NAMALWA (cell line): ENCODE measurements at regions not wholly inside any gene's neighbourhood (a gene's known extent, or its start where the extent isn't known, plus 50 kb on each side); places are given as distances from the start of the nearest gene placed in this dataset.

Experiments
- DNase-seq: peaks from one replicate; pipeline ENCODE4 v3.0.0-alpha.2; 2015; ENCODE audit warnings: low spot score

DNA sequence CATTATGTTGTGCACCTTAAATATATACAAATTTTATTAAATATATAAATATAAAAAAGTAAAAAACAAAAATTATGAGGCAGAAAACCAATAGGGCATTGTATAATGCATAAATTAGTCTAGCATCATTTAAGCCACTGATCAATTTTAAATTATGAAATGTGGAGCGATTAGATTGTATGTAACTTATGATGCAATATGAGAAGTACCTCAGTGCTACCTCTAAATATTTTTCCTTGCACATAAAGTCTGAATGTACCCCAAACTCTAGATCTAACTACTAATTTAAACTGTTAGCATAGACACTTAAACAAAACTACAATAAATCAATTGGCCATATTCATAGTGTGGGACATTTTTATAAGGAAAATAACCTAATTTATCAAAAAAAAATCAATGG lies 1178.5 kb upstream of the MIR17HG start:
- DNase-seq: no peak

DNA sequence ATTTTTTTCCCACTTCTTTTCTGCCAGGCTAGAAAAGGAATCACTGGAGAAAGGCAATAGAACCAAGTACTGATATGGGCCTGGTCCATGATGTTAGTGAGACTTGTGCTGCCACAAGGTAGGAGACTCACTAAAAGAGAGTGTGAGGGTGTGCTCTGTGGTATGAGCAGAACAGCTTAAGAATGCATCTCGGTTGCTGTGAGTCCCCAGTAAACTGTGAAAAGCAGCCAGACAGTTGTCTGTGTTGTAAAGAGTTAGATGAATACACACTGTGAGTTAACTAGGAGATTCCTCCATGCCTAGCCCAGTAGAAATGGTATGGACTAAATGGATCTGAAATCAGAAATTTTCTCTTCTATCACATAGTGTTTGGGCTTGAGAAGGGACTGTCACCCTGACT lies 1177.3 kb upstream of the MIR17HG start:
- DNase-seq: no peak

DNA sequence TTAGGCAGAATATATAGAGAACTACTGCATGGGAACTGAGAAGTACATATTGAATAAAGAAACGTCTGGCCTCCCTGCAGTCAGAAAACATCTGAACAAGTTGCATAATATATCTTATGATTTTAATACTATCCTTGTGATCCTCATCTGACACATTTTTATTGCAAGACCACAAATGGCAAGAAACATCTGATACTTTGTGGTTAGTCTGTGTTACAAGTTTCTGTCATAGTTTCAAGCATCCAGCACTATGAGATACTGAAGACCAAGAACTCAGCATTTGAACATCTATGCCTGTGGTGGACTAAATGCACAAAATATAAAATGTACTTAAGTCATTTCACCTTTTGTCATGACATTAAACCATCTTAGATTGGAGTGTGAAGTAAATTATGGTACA lies 1175.8 kb upstream of the MIR17HG start:
- no peak for DNase-seq

DNA sequence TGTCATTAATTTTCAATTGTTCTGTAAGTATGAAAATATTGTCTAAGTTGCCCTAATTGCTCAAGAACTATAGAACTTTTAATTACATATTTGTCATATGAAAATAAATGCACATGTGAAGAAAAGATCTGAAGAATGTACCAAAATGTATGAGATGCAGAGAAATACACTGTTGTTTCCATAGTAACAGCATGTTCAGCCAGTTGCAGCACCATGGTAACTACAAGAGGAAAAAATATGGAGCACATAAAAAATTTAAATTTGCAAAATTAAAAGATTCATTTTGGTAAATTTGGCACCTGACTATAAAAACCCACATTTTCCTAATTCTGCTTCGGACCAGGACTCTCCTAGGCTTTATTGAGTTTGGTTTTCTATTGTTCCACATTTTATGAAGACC lies 1170.0 kb upstream of the MIR17HG start:
- DNase-seq: no peak

DNA sequence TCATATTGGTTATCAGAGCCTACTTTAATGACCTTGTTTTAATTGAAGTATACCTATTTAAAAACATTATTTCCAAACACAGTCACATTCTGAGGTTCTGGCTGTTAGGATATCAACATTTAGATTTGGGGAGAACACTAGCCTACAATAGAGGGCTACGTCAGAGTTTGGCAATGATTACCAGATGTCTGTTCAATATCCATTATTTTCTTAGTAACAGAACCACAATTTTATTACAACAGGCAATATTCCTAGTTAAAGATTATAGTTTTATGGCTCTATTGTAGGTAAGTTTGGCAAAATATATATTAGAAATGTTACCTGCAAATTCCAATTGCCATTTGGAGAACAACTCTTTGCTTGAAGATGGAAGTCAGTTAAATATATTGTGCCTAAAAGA lies 1163.1 kb upstream of the MIR17HG start:
- DNase-seq: no peak

DNA sequence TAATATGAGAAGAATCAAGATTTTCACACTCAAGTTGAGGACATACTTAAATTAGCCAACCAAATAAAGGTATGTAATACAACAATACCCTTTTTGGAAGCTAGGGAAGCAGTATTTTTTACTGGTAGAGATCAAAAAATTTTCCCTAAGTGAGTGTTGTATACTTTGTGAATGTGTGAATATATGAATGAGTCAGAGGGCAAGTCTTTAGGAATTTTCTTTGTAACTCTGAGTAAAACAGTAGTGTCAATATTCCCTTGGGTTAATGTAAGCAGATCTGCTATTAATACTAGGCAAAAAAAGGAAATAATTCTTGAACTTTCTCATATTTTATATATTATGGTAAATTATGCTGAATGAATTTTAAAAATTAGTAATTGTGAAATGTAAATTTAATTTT lies 1161.8 kb upstream of the MIR17HG start:
- no peak for DNase-seq

DNA sequence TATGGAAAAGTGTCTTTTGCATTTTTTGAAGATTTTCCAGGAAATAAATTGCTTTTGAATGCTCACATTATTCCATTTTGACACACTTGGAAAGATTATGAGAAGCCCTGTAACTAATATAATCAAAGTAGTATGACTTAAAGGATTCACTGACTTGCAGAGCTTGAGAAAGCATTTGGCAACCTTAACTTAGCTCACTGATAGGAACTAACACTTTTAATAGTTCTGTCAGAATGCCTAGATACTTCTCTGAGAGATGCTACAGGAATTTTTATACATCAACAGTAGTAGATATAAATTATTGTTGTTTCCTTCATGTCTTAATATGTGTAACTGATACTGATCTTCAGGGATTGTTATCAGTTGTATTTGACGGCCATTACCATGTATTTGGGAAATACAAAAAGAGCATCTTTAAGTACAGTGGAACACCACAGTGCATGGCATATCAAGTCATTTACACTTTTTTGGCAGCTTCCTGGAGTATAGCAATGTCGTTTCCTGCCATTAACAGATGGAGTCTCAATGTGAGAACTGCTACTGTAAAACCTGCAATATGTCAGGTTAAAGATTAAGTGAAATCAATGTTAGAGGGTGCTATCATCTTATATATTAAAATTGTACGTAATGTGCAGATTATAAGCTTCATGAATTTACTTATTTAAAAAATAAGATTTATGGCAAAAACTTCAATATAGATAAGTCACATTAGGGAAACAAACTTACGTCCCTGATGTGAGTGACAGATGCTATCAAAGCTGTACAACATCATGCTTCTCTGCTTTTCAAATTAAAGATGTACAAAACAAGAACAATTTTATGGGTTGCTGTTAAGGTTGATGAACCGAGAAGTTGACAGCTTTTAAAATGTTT lies 1159.8 kb upstream of the MIR17HG start:
- no peak for DNase-seq

DNA sequence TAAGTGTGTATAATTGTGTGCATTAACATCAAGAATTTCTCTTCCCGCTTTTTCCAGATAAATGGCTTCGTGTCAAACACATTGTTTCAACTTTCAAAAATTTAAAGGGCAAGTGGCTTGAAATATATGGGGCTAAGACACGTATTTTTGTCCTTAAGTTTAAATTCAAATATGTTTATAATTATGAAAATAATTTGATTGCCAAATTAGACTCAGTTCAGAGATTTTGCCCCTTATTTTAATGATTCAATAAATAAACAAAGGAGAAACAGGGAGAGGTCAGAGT lies 1159.2 kb upstream of the MIR17HG start:
- no peak for DNase-seq

DNA sequence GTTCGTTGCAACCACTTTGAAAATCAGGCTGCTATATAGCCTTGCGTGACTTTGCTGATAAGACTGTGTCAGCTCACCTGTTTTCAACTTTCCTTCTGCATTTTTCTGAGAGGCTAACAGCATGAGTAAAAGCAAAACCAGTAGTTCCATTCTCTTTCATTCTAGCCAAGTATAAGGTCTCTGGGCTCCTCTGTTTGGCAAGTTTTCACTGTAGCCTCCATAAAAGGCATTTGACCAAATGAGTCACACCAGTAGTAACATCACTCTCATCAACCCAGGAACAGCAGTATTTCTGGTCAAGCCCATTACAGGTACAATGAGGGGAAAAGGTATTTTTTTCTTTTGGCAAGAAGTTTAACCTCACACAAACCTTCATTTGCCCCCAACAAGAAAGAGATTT lies 1149.8 kb upstream of the MIR17HG start:
- DNase-seq: no peak

DNA sequence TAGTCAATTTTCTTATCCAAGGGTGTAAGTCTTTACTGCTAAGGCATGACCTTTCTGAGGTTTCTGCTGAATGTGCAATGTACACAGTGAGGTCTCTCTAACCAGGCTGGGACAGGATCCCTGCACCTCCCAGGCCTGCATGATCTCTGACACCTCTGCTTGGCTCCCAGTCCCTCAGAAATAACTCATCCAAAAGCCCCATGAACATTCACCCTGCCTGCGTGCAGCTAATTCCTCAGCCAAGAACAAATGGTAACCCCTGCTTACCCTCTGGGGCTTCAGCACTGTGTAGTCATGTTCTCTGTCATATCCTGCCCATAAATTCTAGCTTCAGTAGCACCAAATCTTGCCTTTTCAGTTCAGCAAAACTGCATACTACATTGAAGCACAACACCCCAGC lies 1146.3 kb upstream of the MIR17HG start:
- DNase-seq: no peak

DNA sequence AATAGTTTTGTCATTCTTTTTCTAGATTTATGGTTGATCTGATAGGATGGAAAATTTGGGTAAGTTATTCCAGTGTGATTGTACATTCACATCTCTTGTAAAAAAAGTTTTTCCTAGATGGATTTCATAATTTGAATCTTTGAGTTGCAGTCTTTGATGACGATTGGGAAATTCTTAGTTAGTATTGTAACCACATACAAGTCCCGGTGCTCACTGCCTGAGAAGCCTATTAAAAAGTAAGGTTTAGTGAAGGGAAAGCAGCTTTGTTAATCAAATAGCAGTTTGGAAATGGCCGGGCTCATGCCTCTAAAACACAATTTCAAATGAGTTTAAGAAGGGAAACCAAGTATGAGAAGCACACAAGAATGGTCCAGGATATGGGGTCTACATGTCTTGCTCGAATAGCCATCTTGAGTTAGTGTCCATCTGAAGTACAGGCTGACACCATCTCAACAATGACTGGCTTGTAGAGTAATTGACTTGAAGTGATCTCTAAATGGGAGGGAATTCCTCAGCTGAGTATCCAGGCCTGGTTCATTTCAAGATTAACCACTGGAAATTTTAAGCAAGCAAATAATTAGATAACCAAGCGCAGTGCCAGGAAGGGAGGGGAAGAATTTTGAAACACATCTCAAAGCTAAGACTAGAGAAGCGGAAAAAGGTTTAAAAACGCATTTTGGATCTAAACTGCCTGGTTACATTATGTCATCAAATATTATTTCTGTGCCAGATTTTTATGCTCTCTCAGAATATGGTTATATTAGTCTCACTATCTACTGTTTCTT lies 1145.6 kb upstream of the MIR17HG start:
- DNase-seq: no peak

DNA sequence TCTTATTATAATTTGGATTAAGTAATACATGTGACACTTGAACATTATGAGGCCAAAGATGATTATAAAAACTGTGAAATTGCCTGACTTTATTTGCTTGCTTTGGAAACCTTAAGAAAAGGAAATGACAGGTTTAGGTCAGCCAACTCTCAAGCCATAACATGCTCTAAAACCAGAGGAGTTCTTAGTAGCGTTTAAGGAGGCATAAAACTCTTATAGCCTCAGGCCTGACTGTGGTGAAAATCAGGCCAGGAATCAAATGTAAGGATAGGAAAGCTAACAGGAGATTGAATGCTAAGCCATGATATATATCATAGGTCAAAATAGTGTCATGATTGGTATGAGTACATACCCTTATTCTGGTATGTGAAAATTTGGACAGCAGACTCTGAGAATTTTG lies 1142.4 kb upstream of the MIR17HG start:
- no peak for DNase-seq

DNA sequence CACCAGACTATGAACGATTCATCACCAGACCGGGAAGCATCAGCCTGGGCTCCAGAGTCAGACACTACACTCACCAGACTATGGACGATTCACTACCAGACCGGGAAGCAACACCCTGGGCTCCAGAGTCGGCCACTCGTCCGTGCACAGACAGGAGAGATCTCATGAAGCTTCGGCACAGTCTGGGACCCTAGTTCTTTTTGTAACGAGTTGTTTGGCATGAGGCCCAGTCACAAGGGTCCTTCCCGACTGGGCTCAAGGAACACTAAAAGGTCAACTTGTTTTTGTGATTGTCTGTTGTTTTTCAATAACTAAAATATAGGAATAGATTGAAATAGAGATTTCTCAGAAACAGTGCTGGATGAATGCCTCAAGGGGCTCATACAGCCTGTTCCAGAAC lies 1141.6 kb upstream of the MIR17HG start:
- no peak for DNase-seq

DNA sequence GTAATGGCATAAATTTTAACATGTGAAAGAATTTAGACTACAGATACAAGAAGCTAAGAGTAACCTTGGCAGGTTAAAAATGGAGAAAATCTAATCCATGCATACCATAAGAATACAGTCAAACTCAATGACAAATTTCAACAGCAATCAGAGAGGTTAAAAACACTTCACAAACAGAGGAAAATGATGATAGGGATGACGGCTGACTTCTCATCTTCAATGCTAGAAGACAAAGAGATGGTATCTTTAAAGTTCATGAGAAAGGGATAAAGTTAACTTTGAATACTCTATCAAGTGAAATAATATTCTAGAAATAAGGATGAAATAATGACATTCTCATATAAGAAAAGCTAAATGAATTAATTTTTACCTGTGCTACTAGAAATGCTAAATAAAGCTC lies 1130.2 kb upstream of the MIR17HG start:
- no peak for DNase-seq

DNA sequence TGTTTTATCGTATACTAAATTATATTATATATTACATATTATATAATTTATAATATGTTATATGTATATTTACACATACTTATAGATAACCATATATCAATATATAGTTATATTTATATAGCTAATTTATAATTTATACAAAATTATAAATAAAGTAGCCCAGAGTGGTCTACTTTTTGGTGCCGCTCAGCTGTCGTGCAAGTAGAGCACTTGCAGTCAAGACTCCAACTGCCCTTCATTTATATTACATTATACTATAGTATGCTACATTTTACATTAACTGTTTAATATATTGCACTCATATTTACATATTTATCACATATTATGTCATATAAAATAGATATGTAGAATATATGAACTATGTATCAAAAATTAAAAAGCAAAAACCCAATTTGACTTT lies 1124.7 kb upstream of the MIR17HG start:
- DNase-seq: no peak

DNA sequence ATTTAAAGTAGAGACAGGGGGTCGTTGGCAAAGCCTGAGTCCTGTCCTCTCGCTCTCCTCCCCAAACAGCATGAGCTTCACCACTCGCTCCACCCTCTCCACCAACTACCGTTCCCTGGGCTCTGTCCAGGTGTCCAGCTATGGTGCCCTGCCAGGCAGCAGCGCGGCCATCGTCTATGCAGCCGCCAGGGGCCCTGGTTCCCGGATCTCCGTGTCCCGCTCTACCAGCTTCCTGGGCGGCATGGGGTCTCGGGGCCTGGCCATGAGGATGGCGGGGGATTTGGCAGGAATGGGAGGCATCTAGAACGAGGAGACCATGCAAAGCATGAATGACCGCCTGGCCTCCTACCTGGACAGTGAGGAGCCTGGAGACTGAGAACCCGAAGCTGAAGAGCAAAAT lies 1117.2 kb upstream of the MIR17HG start:
- no peak for DNase-seq

DNA sequence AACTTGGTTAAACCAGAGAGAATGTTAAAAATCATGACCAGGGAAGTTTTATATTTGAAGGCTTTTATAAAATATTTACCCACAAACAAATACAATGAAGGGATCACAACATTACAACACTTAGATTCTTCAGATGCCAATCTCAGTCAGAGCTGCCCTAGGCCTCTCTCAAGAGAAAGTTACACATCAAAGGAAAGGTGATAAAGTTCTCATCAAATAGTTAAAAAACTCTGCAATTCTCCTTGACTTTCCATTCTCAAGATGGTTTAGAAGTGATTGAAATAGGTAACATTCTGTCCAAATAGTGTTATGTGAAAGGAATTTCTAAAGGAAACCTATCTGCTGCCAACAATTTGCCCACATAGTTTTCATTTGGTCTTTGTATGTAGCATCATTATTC lies 1115.2 kb upstream of the MIR17HG start:
- DNase-seq: no peak

DNA sequence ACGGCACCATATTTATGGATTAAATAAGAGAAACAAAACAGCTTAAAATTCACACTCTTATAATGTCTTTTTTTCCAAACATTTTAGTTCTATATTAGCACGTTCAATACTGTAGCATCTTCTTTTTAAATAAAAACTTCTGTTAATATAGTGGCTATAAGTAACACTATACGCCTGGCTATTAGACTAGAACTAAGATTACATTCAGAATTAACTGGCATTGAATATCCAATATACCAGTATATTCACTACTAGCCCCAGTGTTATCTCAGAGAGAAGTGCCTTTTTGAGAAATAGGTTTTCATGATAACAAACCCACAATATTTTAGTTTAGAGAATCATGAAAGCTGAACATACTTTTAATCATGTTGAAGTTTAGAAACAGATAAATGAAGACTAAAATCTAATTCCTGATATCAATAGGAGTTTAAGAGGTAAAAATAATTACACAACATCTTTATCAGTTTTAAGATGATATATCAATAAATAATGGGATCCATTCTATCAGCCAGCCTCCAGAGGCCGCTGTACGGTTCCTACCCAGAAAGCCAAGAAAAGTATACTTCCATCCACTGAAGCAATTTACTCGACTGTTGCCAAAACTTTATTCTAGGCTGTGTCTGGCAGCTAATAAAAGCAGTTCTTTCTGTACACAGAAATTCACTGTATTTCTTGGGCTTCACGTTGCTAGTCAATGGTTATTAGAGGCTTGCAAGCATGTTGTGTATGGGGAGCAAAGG lies 1113.4 kb upstream of the MIR17HG start:
- no peak for DNase-seq

DNA sequence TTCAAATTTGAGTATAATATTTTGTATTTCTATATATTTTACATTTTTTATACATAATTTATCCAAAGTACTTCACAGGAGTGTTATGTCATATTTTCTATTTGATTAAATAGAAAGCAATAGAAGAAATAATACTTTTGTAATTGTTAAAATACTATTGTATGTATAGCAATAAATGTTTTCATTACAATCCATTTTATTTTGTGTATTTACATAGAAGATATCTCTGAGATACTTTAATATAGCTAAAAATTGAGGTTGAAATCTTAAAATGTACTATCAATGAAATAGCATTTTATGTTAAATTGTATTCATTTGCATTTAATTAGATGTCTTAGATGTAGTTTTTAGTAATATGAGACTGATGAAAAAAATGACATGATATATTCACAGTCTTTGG lies 1109.6 kb upstream of the MIR17HG start:
- DNase-seq: no peak

DNA sequence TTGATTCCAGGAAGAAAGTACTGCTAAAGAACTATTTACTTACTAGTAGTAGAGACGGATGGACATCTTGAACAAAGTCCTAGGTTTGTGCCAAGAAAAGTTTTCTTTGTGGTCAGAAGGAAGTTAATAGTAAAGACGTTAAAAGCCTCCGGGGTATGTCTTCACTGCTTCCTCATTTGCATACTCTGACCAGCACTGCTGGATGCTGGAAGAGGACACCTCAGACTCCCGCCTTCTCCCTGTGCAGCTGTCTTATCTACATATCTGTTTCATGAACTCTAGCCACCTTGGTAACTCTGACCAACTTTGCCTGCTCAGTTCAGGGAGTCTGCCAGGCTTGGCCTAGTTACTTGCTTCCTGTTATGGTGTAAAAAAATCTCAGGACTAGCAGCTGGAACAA lies 1109.1 kb upstream of the MIR17HG start:
- DNase-seq: no peak

DNA sequence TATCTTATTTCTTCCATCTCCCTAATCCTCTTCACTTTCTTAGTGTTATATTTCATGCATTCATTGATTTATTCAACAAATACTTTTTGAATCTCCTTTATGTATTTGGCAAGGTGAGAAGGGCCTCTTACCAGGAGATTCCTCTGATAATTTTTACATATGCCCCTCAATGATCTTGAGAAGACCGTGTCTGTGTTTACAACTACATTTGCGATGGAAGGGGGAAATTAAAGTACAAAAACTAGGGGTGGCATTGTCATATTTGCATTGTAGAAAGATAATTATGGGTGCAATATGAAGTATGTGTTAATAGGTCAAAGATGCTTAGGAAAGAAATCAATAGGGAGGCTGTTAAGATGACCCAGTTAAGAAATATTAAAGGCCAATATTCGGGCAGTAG lies 1108.4 kb upstream of the MIR17HG start:
- DNase-seq: no peak

DNA sequence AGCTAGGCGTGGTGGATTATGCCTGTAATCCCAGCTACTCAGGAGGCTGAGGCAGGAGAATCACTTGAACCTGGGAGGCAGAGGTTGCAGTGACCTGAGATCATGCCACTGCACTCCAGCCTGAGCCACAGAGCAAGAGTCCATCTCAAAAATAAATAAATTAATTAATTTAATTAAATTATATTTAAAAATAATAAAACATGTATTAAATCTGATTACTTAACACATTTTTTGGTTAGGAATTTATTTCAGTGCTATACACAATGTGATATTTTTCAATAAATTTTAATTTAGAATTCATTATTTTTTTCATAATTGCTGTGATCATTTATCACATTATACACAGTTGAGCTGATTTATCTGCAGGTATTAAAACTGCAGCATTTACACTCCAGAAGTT lies 1101.5 kb upstream of the MIR17HG start:
- no peak for DNase-seq

DNA sequence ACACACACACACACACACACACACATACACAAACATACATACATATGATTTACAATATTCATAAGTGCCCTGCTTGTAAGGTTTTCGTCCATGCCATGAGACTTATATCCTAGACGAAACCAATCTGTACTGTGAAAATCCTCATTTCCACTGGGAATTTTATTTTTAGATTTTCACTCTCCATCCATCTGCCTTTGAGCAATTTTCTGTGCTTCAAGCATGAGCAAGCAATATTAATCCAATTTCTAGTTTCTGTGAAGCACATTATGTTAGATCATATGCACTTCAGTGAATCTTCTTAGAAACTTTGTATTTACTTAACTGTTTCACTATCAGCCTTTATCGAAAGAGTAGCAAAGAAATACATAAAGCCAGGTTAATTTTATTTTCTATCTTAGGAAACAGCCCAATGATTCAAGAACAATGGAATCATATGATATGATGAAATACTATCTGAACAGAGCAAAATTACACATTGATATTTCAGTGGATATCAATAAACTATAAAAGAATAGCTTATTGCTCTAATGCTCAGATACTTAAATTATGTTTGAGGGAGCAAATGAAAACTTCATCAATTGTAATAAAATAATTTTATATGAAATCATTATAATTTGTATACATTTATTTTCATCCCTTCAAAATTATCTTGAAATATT lies 1100.7 kb upstream of the MIR17HG start:
- no peak for DNase-seq
